Upper lobe of left lung (tissue), 4 donors: ENCODE measurements at regions not wholly inside any gene's neighbourhood (a gene's known extent, or its start where the extent isn't known, plus 50 kb on each side); places are given as distances from the start of the nearest gene placed in this dataset.

Experiments
- CTCF ChIP-seq, 6 experiments: fragments of 450-650 bp in 4 of 6; fragments of 200-600 bp in 2 of 6; sonication (generic) in 2 of 6; IDR thresholded peaks; one replicate each; pipeline ENCODE4 v1.5.1; 2016 to 2019; ENCODE audit warnings: antibody characterized with exemption in 6 of 6
- EP300 ChIP-seq, 4 donors: sonication (generic); formaldehyde crosslinking; IDR thresholded peaks; one replicate each; pipeline ENCODE4 v1.5.1; 2017; ENCODE audit warnings: antibody characterized with exemption in 4 of 4, control low read depth in 2 of 4

GRCh38 chr7:26008428-26008827 lies 143.6 kb upstream of the NFE2L3 start:
- no peak for TF ChIP-seq CTCF (IDR thresholded peaks at IDR 0.05)
- no peak for TF ChIP-seq EP300 (IDR thresholded peaks at IDR 0.05)
